WTC11 (cell line): ENCODE measurements at regions not wholly inside any gene's neighbourhood (a gene's known extent, or its start where the extent isn't known, plus 50 kb on each side); places are given as distances from the start of the nearest gene placed in this dataset.

Source experiments
- ATAC-seq: fragments of 200-7000 bp; cut with Tn5 transposase; 2 replicates; pipeline ENCODE4 v1.10.0; 2021; ENCODE audit warnings: mild to moderate bottlenecking, moderate library complexity
- CTCF ChIA-PET: fragments of 300-600 bp; sonication (Branson Sonifier 250); formaldehyde crosslinking; loops from one replicate; lab custom pipeline; 2021; ENCODE audit warnings: antibody characterized with exemption; lab: Charles Lee
- POLR2A ChIA-PET: fragments of 350-600 bp; sonication (Branson Sonifier 250); formaldehyde crosslinking; loops from one replicate; lab custom pipeline; 2021; ENCODE audit warnings: antibody characterized with exemption; lab: Charles Lee
- DNase-seq: peaks from one replicate; pipeline ENCODE4 v3.0.0; 2021; ENCODE audit warnings: low spot score
- H3K27ac Mint-ChIP-seq: 2 replicates; pipeline ENCODE4 v1.8.0; 2021; ENCODE audit warnings: mixed read lengths
- H3K27me3 Mint-ChIP-seq: 2 replicates; pipeline ENCODE4 v1.8.0; 2021; ENCODE audit warnings: low read depth, mild to moderate bottlenecking, moderate library complexity, mixed read lengths
- H3K36me3 Mint-ChIP-seq: 2 replicates; pipeline ENCODE4 v1.8.0; 2021; ENCODE audit warnings: mixed read lengths
- H3K4me1 Mint-ChIP-seq: 2 replicates; pipeline ENCODE4 v1.8.0; 2022; ENCODE audit warnings: mixed read lengths
- H3K4me3 Mint-ChIP-seq: 2 replicates; pipeline ENCODE4 v1.8.0; 2021; ENCODE audit warnings: mild to moderate bottlenecking, moderate library complexity, mixed read lengths
- H3K9me3 Mint-ChIP-seq: 2 replicates; pipeline ENCODE4 v1.8.0; 2021; ENCODE audit warnings: mixed read lengths
- ATF3 ChIP-seq: sonication (generic); formaldehyde crosslinking; conservative IDR thresholded peaks from 2 replicates; pipeline ENCODE4 v1.8.1; 2022; ENCODE audit warnings: mild to moderate bottlenecking, missing genetic modification reagents
- CDX4 ChIP-seq: fragments of 250-450 bp; sonication (Bioruptor Pico); IDR thresholded peaks from 2 replicates; pipeline ENCODE4 v1.9.0; 2021; ENCODE audit warnings: moderate library complexity, mild to moderate bottlenecking, inconsistent platforms, borderline replicate concordance
- CREB1 ChIP-seq: sonication (generic); formaldehyde crosslinking; IDR thresholded peaks from 2 replicates; pipeline ENCODE4 v1.8.0; 2023; ENCODE audit warnings: mild to moderate bottlenecking, missing genetic modification reagents
- E2F1 ChIP-seq: sonication (generic); formaldehyde crosslinking; IDR thresholded peaks from 2 replicates; pipeline ENCODE4 v1.8.0; 2022; ENCODE audit warnings: mild to moderate bottlenecking, missing genetic modification reagents
- E2F4 ChIP-seq: sonication (generic); formaldehyde crosslinking; IDR thresholded peaks from 2 replicates; pipeline ENCODE4 v1.8.1; 2022; ENCODE audit warnings: low read depth, mild to moderate bottlenecking, moderate library complexity, missing genetic modification reagents, borderline replicate concordance
- ESRRA ChIP-seq: sonication (generic); formaldehyde crosslinking; IDR thresholded peaks from 2 replicates; pipeline ENCODE4 v1.8.1; 2022; ENCODE audit warnings: mild to moderate bottlenecking, missing genetic modification reagents, borderline replicate concordance
- GTF2I ChIP-seq: fragments of 250-450 bp; sonication (Bioruptor Pico); conservative IDR thresholded peaks from 2 replicates; pipeline ENCODE4 v1.4.0; 2021; ENCODE audit warnings: mild to moderate bottlenecking
- JAZF1 ChIP-seq: fragments of 250-450 bp; sonication (Bioruptor Pico); IDR thresholded peaks from 2 replicates; pipeline ENCODE4 v1.9.0; 2021; ENCODE audit warnings: moderate library complexity, mild to moderate bottlenecking, inconsistent platforms
- JUN ChIP-seq: sonication (generic); formaldehyde crosslinking; IDR thresholded peaks from 2 replicates; pipeline ENCODE4 v1.8.0; 2023; ENCODE audit warnings: mild to moderate bottlenecking, missing genetic modification reagents
- MXD4 ChIP-seq: fragments of 250-450 bp; sonication (Bioruptor Pico); IDR thresholded peaks from 2 replicates; pipeline ENCODE4 v1.8.0; 2021; ENCODE audit warnings: mild to moderate bottlenecking, moderate library complexity, borderline replicate concordance
- RORB ChIP-seq: fragments of 250-450 bp; sonication (Bioruptor Pico); IDR thresholded peaks from 2 replicates; pipeline ENCODE4 v1.9.0; 2021; ENCODE audit warnings: mild to moderate bottlenecking
- ZBTB43 ChIP-seq: sonication (generic); formaldehyde crosslinking; IDR thresholded peaks from 2 replicates; pipeline ENCODE4 v1.8.1; 2023; ENCODE audit warnings: mild to moderate bottlenecking, missing genetic modification reagents
- ZNF219 ChIP-seq: sonication (generic); formaldehyde crosslinking; IDR thresholded peaks from 2 replicates; pipeline ENCODE4 v1.8.0; 2023; ENCODE audit warnings: missing genetic modification reagents, mild to moderate bottlenecking, borderline replicate concordance
- ZNF425 ChIP-seq: fragments of 250-450 bp; sonication (Bioruptor Pico); conservative IDR thresholded peaks from 2 replicates; pipeline ENCODE4 v1.9.0; 2021; ENCODE audit warnings: mild to moderate bottlenecking
- TF ChIP-seq, protein P1 (sequence below): fragments of 200-600 bp; IDR thresholded peaks from 2 replicates; pipeline ENCODE4 v1.8.0; 2022; ENCODE audit warnings: antibody characterized with exemption
- TF ChIP-seq, protein P2 (sequence below): sonication (generic); formaldehyde crosslinking; IDR thresholded peaks from 2 replicates; pipeline ENCODE4 v1.8.0; 2022; ENCODE audit warnings: missing genetic modification reagents
- TF ChIP-seq, protein P3 (sequence below): sonication (generic); formaldehyde crosslinking; IDR thresholded peaks from 2 replicates; pipeline ENCODE4 v1.8.0; 2022; ENCODE audit warnings: mild to moderate bottlenecking, missing genetic modification reagents
- TF ChIP-seq, protein P4 (sequence below): sonication (generic); formaldehyde crosslinking; conservative IDR thresholded peaks from 2 replicates; pipeline ENCODE4 v1.8.1; 2023; ENCODE audit warnings: mild to moderate bottlenecking, low read depth, missing genetic modification reagents, moderate library complexity
- TF ChIP-seq, protein P5 (sequence below): sonication (generic); formaldehyde crosslinking; IDR thresholded peaks from 2 replicates; pipeline ENCODE4 v1.8.1; 2022; ENCODE audit warnings: mild to moderate bottlenecking, moderate library complexity, missing genetic modification reagents

DNA sequence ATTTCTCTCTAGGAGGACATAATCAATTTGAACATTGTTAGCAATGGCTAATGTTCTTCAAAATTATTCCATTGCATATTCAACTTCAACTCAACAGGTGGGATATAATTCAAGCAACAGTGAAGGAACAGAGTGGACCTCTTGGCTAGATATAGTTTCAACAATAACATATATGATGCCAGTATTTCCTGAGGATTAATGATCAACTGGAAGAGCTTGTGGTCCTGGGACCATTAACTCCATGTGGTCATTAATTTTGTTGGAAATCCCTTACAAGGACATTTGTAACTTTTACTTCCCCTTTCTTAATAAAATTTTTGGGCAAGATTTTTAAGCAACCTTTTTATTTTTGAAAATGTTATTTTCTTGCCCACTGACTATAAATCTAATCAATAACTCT, 54.3 kb upstream of the ROBO2 start:
- TF ChIP-seq GTF2I (CRISPR knock-in tag) (no peak), CDX4 (CRISPR knock-in tag) (no peak), CREB1 (CRISPR knock-in tag) (no peak), ZNF219 (CRISPR knock-in tag) (no peak), ZNF425 (CRISPR knock-in tag) (no peak), JAZF1 (no peak), ESRRA (CRISPR knock-in tag) (no peak), E2F1 (no peak), RORB (CRISPR knock-in tag) (no peak), MXD4 (no peak), ATF3 (no peak), ZBTB43 (CRISPR knock-in tag) (no peak), E2F4 (CRISPR knock-in tag) (no peak), JUN (CRISPR knock-in tag) (no peak)
- TF ChIP-seq, protein P1, sequence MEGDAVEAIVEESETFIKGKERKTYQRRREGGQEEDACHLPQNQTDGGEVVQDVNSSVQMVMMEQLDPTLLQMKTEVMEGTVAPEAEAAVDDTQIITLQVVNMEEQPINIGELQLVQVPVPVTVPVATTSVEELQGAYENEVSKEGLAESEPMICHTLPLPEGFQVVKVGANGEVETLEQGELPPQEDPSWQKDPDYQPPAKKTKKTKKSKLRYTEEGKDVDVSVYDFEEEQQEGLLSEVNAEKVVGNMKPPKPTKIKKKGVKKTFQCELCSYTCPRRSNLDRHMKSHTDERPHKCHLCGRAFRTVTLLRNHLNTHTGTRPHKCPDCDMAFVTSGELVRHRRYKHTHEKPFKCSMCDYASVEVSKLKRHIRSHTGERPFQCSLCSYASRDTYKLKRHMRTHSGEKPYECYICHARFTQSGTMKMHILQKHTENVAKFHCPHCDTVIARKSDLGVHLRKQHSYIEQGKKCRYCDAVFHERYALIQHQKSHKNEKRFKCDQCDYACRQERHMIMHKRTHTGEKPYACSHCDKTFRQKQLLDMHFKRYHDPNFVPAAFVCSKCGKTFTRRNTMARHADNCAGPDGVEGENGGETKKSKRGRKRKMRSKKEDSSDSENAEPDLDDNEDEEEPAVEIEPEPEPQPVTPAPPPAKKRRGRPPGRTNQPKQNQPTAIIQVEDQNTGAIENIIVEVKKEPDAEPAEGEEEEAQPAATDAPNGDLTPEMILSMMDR, result no peak
- TF ChIP-seq, protein P2, sequence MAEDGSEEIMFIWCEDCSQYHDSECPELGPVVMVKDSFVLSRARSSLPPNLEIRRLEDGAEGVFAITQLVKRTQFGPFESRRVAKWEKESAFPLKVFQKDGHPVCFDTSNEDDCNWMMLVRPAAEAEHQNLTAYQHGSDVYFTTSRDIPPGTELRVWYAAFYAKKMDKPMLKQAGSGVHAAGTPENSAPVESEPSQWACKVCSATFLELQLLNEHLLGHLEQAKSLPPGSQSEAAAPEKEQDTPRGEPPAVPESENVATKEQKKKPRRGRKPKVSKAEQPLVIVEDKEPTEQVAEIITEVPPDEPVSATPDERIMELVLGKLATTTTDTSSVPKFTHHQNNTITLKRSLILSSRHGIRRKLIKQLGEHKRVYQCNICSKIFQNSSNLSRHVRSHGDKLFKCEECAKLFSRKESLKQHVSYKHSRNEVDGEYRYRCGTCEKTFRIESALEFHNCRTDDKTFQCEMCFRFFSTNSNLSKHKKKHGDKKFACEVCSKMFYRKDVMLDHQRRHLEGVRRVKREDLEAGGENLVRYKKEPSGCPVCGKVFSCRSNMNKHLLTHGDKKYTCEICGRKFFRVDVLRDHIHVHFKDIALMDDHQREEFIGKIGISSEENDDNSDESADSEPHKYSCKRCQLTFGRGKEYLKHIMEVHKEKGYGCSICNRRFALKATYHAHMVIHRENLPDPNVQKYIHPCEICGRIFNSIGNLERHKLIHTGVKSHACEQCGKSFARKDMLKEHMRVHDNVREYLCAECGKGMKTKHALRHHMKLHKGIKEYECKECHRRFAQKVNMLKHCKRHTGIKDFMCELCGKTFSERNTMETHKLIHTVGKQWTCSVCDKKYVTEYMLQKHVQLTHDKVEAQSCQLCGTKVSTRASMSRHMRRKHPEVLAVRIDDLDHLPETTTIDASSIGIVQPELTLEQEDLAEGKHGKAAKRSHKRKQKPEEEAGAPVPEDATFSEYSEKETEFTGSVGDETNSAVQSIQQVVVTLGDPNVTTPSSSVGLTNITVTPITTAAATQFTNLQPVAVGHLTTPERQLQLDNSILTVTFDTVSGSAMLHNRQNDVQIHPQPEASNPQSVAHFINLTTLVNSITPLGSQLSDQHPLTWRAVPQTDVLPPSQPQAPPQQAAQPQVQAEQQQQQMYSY (CRISPR knock-in tag), result no peak
- TF ChIP-seq, protein P3, sequence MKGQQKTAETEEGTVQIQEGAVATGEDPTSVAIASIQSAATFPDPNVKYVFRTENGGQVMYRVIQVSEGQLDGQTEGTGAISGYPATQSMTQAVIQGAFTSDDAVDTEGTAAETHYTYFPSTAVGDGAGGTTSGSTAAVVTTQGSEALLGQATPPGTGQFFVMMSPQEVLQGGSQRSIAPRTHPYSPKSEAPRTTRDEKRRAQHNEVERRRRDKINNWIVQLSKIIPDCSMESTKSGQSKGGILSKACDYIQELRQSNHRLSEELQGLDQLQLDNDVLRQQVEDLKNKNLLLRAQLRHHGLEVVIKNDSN (CRISPR knock-in tag), result no peak
- TF ChIP-seq, protein P4, sequence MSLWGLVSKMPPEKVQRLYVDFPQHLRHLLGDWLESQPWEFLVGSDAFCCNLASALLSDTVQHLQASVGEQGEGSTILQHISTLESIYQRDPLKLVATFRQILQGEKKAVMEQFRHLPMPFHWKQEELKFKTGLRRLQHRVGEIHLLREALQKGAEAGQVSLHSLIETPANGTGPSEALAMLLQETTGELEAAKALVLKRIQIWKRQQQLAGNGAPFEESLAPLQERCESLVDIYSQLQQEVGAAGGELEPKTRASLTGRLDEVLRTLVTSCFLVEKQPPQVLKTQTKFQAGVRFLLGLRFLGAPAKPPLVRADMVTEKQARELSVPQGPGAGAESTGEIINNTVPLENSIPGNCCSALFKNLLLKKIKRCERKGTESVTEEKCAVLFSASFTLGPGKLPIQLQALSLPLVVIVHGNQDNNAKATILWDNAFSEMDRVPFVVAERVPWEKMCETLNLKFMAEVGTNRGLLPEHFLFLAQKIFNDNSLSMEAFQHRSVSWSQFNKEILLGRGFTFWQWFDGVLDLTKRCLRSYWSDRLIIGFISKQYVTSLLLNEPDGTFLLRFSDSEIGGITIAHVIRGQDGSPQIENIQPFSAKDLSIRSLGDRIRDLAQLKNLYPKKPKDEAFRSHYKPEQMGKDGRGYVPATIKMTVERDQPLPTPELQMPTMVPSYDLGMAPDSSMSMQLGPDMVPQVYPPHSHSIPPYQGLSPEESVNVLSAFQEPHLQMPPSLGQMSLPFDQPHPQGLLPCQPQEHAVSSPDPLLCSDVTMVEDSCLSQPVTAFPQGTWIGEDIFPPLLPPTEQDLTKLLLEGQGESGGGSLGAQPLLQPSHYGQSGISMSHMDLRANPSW (CRISPR knock-in tag), result no peak
- TF ChIP-seq, protein P5, sequence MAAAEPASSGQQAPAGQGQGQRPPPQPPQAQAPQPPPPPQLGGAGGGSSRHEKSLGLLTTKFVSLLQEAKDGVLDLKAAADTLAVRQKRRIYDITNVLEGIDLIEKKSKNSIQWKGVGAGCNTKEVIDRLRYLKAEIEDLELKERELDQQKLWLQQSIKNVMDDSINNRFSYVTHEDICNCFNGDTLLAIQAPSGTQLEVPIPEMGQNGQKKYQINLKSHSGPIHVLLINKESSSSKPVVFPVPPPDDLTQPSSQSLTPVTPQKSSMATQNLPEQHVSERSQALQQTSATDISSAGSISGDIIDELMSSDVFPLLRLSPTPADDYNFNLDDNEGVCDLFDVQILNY, result no peak
- Mint-ChIP-seq H3K27ac (no peak overlapping the region), H3K36me3 (no peaks in the 10 kb centered on the region), H3K27me3 (no peaks in the 10 kb centered on the region; the same call in 1 of the 2 replicates), H3K4me1 (peaks cover 9% of the 10 kb centered on the region), H3K9me3 (no peaks in the 10 kb centered on the region), H3K4me3 (no peak overlapping the region)
- ChIA-PET CTCF (no interaction called here), POLR2A (interaction anchor here (0.7 kb wide), 1 partner anchor 95 kb away, joined by 11 read pairs; no protein-coding TSS in a partner anchor)
- DNase-seq (no peak), ATAC-seq (no peak)
